Prostate gland (tissue), 2 donors: ENCODE measurements at regions not wholly inside any gene's neighbourhood (a gene's known extent, or its start where the extent isn't known, plus 50 kb on each side); places are given as distances from the start of the nearest gene placed in this dataset.
"Not testable (repeated sequence)": the region's sequence is repeated elsewhere in the genome, so short reads cannot be mapped to it uniquely, and the experiment has no call there.

Experiments used
- POLR2AphosphoS5 ChIP-seq: sonication (generic); formaldehyde crosslinking; IDR thresholded peaks from one replicate; pipeline ENCODE4 v1.6.1; 2017; ENCODE audit warnings: antibody characterized with exemption
- TF ChIP-seq, protein P1 (sequence below), 4 experiments: fragments of 200-600 bp in 2 of 4; fragments of 450-650 bp in 2 of 4; sonication (generic) in 2 of 4; IDR thresholded peaks; 1 replicate in 3 of 4; 2 replicates in 1 of 4; pipeline ENCODE4 v1.5.1; 2016 to 2019; ENCODE audit warnings: antibody characterized with exemption in 4 of 4, mild to moderate bottlenecking in 2 of 4, moderate library complexity in 2 of 4

DNA sequence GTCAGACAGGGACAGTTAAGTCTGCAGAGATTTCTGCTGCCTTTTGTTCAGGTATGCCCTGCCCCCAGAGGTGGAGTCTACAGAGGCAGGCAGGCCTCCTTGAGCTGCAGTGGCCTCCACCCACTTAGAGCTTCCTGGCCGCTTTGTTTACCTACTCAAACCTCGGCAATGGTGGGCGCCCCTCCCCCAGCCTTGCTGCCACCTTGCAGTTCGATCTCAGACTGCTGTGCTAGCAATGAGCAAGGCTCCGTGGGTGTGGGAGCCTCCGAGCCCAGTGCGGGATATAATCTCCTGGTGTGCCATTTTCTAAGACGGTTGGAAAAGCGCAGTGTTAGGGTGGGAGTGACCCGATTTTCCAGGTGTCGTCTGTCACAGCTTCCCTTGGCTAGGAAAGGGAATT lies 465.7 kb upstream of the LRRC7 start:
- TF ChIP-seq, protein P1, sequence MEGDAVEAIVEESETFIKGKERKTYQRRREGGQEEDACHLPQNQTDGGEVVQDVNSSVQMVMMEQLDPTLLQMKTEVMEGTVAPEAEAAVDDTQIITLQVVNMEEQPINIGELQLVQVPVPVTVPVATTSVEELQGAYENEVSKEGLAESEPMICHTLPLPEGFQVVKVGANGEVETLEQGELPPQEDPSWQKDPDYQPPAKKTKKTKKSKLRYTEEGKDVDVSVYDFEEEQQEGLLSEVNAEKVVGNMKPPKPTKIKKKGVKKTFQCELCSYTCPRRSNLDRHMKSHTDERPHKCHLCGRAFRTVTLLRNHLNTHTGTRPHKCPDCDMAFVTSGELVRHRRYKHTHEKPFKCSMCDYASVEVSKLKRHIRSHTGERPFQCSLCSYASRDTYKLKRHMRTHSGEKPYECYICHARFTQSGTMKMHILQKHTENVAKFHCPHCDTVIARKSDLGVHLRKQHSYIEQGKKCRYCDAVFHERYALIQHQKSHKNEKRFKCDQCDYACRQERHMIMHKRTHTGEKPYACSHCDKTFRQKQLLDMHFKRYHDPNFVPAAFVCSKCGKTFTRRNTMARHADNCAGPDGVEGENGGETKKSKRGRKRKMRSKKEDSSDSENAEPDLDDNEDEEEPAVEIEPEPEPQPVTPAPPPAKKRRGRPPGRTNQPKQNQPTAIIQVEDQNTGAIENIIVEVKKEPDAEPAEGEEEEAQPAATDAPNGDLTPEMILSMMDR (IDR thresholded peaks at IDR 0.05): not testable (repeated sequence)
- TF ChIP-seq POLR2AphosphoS5: not testable (repeated sequence)
